GM12875 (cell line): ENCODE measurements at regions not wholly inside any gene's neighbourhood (a gene's known extent, or its start where the extent isn't known, plus 50 kb on each side); places are given as distances from the start of the nearest gene placed in this dataset.

Experiments used
- H3K4me3 ChIP-seq: one replicate; pipeline ENCODE4 v1.5.1; 2011; ENCODE audit warnings: low read depth, low read length, control low read depth
- CTCF ChIP-seq: IDR thresholded peaks from 2 replicates; pipeline ENCODE4 v1.5.1; 2011; ENCODE audit warnings: low read depth, mild to moderate bottlenecking, control low read depth, inconsistent platforms, low read length, moderate library complexity, borderline replicate concordance; ENCODE audit not compliant: insufficient read depth

- no peak for TF ChIP-seq CTCF
These were observed 394.7 kb upstream of the KLHL29 start for GRCh38 chr2:22990246-22990645.

GRCh38 chr2:22991844-22992243, 393.1 kb upstream of the KLHL29 start:
- H3K4me3 ChIP-seq = no peak overlapping the region
- no peak for TF ChIP-seq CTCF

More at GRCh38 chr2:22990246-22990645, 394.7 kb upstream of the KLHL29 start:
- H3K4me3 ChIP-seq = no peak overlapping the region

GRCh38 chr2:22992441-22992840, 392.5 kb upstream of the KLHL29 start:
- no peak for TF ChIP-seq CTCF
- no peak overlapping the region for H3K4me3 ChIP-seq

GRCh38 chr2:22993250-22993649, 391.7 kb upstream of the KLHL29 start:
- no peak for TF ChIP-seq CTCF
- H3K4me3 ChIP-seq = no peak overlapping the region

- TF ChIP-seq CTCF = no peak
- H3K4me3 ChIP-seq = no peak overlapping the region
These were observed 389.4 kb upstream of the KLHL29 start for GRCh38 chr2:22995576-22995975.

GRCh38 chr2:22996911-22997310, 388.1 kb upstream of the KLHL29 start:
- no peak overlapping the region for H3K4me3 ChIP-seq
- TF ChIP-seq CTCF = no peak

GRCh38 chr2:22998359-22998758, 386.6 kb upstream of the KLHL29 start:
- TF ChIP-seq CTCF = no peak
- H3K4me3 ChIP-seq = no peak overlapping the region
